ENCODE measurements at regions not wholly inside any gene's neighbourhood (a gene's known extent, or its start where the extent isn't known, plus 50 kb on each side); places are given as distances from the start of the nearest gene placed in this dataset.
"Not testable (repeated sequence)": the region's sequence is repeated elsewhere in the genome, so short reads cannot be mapped to it uniquely, and the experiment has no call there.

- Histone ChIP-seq H3K4me3 (no peak overlapping the region), H3K9me3 (peaks cover 79% of the 10 kb centered on the region), H3K4me1 (ENCODE audit: low read depth) (no peaks in the 10 kb centered on the region), H3K36me3 (ENCODE audit: low read depth) (no peaks in the 10 kb centered on the region)
- ATAC-seq (no peak), DNase-seq (no peak)
- intact Hi-C loops (cut with DNase I, micrococcal nuclease): no loop called here
- TF ChIP-seq CTCF (IDR thresholded peaks at IDR 0.05): no peak
Measured at GRCh38 chr2:31693882-31694281, 113.1 kb upstream of the SRD5A2 start.

DNA sequence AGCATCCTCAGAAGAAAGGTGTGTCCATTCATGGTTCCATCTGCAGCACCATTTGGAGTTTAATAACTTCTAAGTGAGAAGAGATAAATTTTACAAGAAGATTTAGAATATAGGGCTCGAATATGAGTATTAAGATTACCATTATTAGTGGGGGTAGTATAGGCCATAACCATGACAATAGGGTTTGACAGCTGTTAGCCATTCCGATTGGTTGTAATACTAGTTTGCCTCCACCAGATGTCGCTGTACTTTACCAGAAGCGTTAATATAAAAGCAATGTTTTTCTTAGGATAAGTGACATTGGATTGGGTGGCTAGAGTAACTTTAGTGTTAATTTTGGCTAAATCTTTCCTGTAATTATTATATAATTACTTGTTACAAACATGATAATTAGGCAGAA lies 107.5 kb upstream of the SRD5A2 start:
- Histone ChIP-seq H3K4me3 (no peak overlapping the region), H3K36me3 (ENCODE audit: low read depth) (no peaks in the 10 kb centered on the region), H3K9me3 (peaks cover 59% of the 10 kb centered on the region), H3K4me1 (ENCODE audit: low read depth) (no peaks in the 10 kb centered on the region)
- DNase-seq (no peak), ATAC-seq (no peak)
- TF ChIP-seq CTCF (IDR thresholded peaks at IDR 0.05): no peak
- intact Hi-C loops (cut with DNase I, micrococcal nuclease): no loop called here

DNA sequence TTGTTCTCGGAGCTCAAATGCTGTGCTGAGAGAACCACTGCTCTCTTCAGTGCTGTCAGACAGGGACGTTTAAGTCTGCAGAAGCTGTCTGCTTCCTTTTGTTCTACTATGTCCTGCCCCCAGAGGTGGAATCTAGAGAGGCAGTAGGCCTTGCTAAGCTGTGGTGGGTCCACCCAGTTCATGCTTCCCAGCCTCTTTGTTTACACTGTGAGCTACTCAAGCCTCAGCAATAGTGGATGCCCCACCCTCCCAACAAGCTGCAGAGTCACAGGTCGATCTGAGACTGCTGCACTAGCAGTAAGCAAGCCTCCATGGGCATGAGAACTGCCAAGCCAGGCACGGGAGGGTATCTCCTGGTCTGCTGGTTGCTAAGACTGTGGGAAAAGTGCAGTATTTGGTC lies 102.8 kb upstream of the SRD5A2 start:
- not testable (repeated sequence) for ATAC-seq; DNase-seq; H3K36me3 ChIP-seq (ENCODE audit: low read depth)

DNA sequence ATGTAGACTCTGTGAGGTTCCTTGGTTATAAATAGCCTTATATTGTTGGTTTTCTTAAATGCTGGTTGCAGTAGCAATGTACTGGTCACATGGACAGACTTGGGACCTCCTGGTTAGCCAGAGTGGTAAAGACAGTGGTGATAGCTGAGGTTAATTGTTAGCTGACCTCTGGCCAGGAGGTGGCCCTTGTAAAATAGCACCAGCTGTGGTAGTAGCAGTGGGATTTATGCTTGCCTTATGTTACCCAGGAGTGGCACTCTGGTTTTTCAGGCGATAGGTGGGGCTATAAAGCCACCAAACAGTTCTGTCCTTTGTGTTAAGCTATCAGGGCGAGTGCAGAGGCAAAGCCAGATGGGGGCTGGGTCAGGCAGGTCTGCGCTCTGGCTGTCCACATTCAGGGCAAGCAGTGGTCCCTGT lies 94.8 kb upstream of the SRD5A2 start:
- intact Hi-C loops (cut with DNase I, micrococcal nuclease): no loop called here
- H3K4me1 ChIP-seq (ENCODE audit: low read depth): no peaks in the 10 kb centered on the region
- no peaks in the 10 kb centered on the region for H3K36me3 ChIP-seq (ENCODE audit: low read depth)
- DNase-seq: peak in 1 of 3 donors; percentile 4
- no peak for ATAC-seq
- peaks cover 31% of the 10 kb centered on the region for H3K9me3 ChIP-seq
- TF ChIP-seq CTCF (IDR thresholded peaks at IDR 0.05): no peak
- no peak overlapping the region for H3K4me3 ChIP-seq

More for the DNA sequence above, 102.8 kb upstream of the SRD5A2 start:
- H3K4me3 ChIP-seq; intact Hi-C loops (cut with DNase I, micrococcal nuclease); H3K4me1 ChIP-seq (ENCODE audit: low read depth): not testable (repeated sequence)
- peaks cover 16% of the 10 kb centered on the region for H3K9me3 ChIP-seq

- no peaks in the 10 kb centered on the region for H3K4me1 ChIP-seq (ENCODE audit: low read depth)
- H3K9me3 ChIP-seq: peaks cover 31% of the 10 kb centered on the region
- H3K4me3 ChIP-seq: no peak overlapping the region
- ATAC-seq: no peak
- no peaks in the 10 kb centered on the region for H3K36me3 ChIP-seq (ENCODE audit: low read depth)
- DNase-seq: no peak
- no peak for TF ChIP-seq CTCF (IDR thresholded peaks at IDR 0.05)
- intact Hi-C loops (cut with DNase I, micrococcal nuclease): no loop called here
Measured at GRCh38 chr2:31674446-31674845, 93.7 kb upstream of the SRD5A2 start.

DNA sequence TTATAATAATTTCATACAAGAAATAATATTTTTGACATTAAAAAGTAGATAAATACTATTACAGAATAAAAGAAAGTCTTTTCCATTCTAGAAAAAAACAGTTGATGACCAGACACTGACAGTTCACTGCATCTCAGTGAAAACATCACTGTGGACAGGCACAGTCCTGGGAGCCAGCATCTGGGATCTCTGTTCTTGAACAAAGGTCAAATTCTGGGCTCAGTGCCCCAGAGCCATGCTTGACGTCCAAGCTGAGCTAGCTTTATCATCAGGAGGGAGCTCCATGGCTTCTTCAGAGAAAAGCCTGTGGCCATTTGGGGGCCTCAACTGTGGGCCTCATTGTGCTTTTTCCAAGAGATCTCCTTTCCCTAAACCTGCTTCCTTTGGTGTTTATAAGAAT lies 86.1 kb upstream of the SRD5A2 start:
- Histone ChIP-seq H3K36me3 (ENCODE audit: low read depth) (no peaks in the 10 kb centered on the region), H3K9me3 (no peaks in the 10 kb centered on the region), H3K4me3 (no peak overlapping the region), H3K4me1 (ENCODE audit: low read depth) (no peaks in the 10 kb centered on the region)
- TF ChIP-seq CTCF (IDR thresholded peaks at IDR 0.05): no peak
- intact Hi-C loops (cut with DNase I, micrococcal nuclease): no loop called here
- DNase-seq: no peak
- ATAC-seq: no peak

All from mucosa of descending colon (tissue), 3 donors.